Tibial nerve (tissue), 4 donors: ENCODE measurements at regions not wholly inside any gene's neighbourhood (a gene's known extent, or its start where the extent isn't known, plus 50 kb on each side); places are given as distances from the start of the nearest gene placed in this dataset.

Experiments used
- DNase-seq, 2 donors: peaks; one replicate each; pipeline ENCODE4 v3.0.0-alpha.2; 2019; ENCODE audit warnings: low spot score in 2 of 2
- H3K27ac ChIP-seq, 4 donors: fragments of 200-600 bp; sonication (generic) in 3 of 4; one replicate each; pipeline ENCODE4 v1.5.1; 2017 to 2019; ENCODE audit warnings: mild to moderate bottlenecking in 1 of 4
- H3K27me3 ChIP-seq, 2 donors: fragments of 200-600 bp; sonication (generic) in 1 of 2; one replicate each; pipeline versions ENCODE4 v1.5.1 to v1.6.0; 2017 to 2019
- H3K36me3 ChIP-seq, 3 donors: fragments of 200-600 bp; sonication (generic); one replicate each; pipeline ENCODE4 v1.5.1; 2018 to 2019
- H3K4me1 ChIP-seq, 4 donors: fragments of 200-600 bp; sonication (generic) in 3 of 4; one replicate each; pipeline ENCODE4 v1.5.1; 2017 to 2019
- H3K4me3 ChIP-seq, 4 donors: fragments of 200-600 bp; sonication (generic) in 3 of 4; one replicate each; pipeline ENCODE4 v1.5.1; 2017 to 2019; ENCODE audit warnings: mild to moderate bottlenecking in 1 of 4, moderate library complexity in 1 of 4
- H3K9me3 ChIP-seq, 4 donors: fragments of 200-600 bp; sonication (generic) in 3 of 4; one replicate each; pipeline ENCODE4 v1.5.1; 2017 to 2019
- EP300 ChIP-seq, 2 donors: sonication (generic); formaldehyde crosslinking; IDR thresholded peaks; one replicate each; pipeline ENCODE4 v1.6.1; 2017; ENCODE audit warnings: antibody characterized with exemption in 2 of 2, mild to moderate bottlenecking in 1 of 2
- POLR2A ChIP-seq, 2 donors: fragments of 450-650 bp; IDR thresholded peaks; one replicate each; pipeline ENCODE4 v1.6.1; 2017; ENCODE audit warnings: antibody characterized with exemption in 2 of 2, mild to moderate bottlenecking in 2 of 2, moderate library complexity in 2 of 2
- WGBS, 2 donors: methylation state at CpG; one replicate each; pipeline ENCODE4 v1.1.5; 2018; 5-methylcytosine and 5-hydroxymethylcytosine counted together
- TF ChIP-seq, protein P1 (sequence below), 5 experiments: fragments of 200-600 bp in 3 of 5; fragments of 450-650 bp in 2 of 5; sonication (generic) in 3 of 5; IDR thresholded peaks; one replicate each; pipeline ENCODE4 v1.5.1; 2016 to 2019; ENCODE audit warnings: antibody characterized with exemption in 5 of 5, mild to moderate bottlenecking in 3 of 5, moderate library complexity in 2 of 5

- Histone ChIP-seq H3K4me1 (peaks cover 0 to 6% (median 0%) of the 10 kb centered on the region in 4 donors), H3K36me3 (no peaks in the 10 kb centered on the region), H3K9me3 (no peaks in the 10 kb centered on the region), H3K27me3 (no peaks in the 10 kb centered on the region), H3K27ac (peak overlapping the region in 1 of 4 donors; percentile 11), H3K4me3 (no peak overlapping the region)
- TF ChIP-seq POLR2A (IDR thresholded peaks at IDR 0.05): no peak
- no peak for TF ChIP-seq EP300 (IDR thresholded peaks at IDR 0.05)
- TF ChIP-seq, protein P1, sequence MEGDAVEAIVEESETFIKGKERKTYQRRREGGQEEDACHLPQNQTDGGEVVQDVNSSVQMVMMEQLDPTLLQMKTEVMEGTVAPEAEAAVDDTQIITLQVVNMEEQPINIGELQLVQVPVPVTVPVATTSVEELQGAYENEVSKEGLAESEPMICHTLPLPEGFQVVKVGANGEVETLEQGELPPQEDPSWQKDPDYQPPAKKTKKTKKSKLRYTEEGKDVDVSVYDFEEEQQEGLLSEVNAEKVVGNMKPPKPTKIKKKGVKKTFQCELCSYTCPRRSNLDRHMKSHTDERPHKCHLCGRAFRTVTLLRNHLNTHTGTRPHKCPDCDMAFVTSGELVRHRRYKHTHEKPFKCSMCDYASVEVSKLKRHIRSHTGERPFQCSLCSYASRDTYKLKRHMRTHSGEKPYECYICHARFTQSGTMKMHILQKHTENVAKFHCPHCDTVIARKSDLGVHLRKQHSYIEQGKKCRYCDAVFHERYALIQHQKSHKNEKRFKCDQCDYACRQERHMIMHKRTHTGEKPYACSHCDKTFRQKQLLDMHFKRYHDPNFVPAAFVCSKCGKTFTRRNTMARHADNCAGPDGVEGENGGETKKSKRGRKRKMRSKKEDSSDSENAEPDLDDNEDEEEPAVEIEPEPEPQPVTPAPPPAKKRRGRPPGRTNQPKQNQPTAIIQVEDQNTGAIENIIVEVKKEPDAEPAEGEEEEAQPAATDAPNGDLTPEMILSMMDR (IDR thresholded peaks at IDR 0.05): no peak
- WGBS, 2 donors: 27 to 43% methylated on average over 1 of the region's 1 CpG
- DNase-seq: no peak
Observed at GRCh38 chr6:141134723-141135122, 998.0 kb upstream of the GJE1 start.

GRCh38 chr6:141133836-141134235 lies 998.9 kb upstream of the GJE1 start:
- Histone ChIP-seq H3K27me3 (no peaks in the 10 kb centered on the region), H3K27ac (no peak overlapping the region), H3K36me3 (no peaks in the 10 kb centered on the region), H3K4me1 (peaks cover 0 to 6% (median 0%) of the 10 kb centered on the region in 4 donors), H3K4me3 (no peak overlapping the region), H3K9me3 (no peaks in the 10 kb centered on the region)
- no peak for DNase-seq
- TF ChIP-seq EP300 (IDR thresholded peaks at IDR 0.05) (no peak), POLR2A (IDR thresholded peaks at IDR 0.05) (no peak)
- TF ChIP-seq, protein P1 (IDR thresholded peaks at IDR 0.05): no peak
- 67 to 69% methylated on average over 3 of the region's 3 CpGs for WGBS, 2 donors

GRCh38 chr6:141133346-141133745 lies 999.4 kb upstream of the GJE1 start:
- no peaks in the 10 kb centered on the region for H3K27me3 ChIP-seq
- DNase-seq: no peak
- H3K36me3 ChIP-seq: no peaks in the 10 kb centered on the region
- peaks cover 0 to 6% (median 0%) of the 10 kb centered on the region in 4 donors for H3K4me1 ChIP-seq
- TF ChIP-seq EP300 (IDR thresholded peaks at IDR 0.05): no peak
- no peak overlapping the region for H3K27ac ChIP-seq
- WGBS, 2 donors: 52 to 56% methylated on average over 1 of the region's 1 CpG
- H3K4me3 ChIP-seq: no peak overlapping the region
- no peaks in the 10 kb centered on the region for H3K9me3 ChIP-seq

- TF ChIP-seq POLR2A (IDR thresholded peaks at IDR 0.05) (no peak), EP300 (IDR thresholded peaks at IDR 0.05) (no peak)
- TF ChIP-seq, protein P1 (IDR thresholded peaks at IDR 0.05): no peak
Observed at GRCh38 chr6:141131616-141132015, 1001.1 kb upstream of the GJE1 start.

GRCh38 chr6:141123497-141123896 lies 1009.2 kb upstream of the GJE1 start:
- Histone ChIP-seq H3K4me1 (peaks cover 0 to 6% (median 2%) of the 10 kb centered on the region in 4 donors), H3K9me3 (no peaks in the 10 kb centered on the region), H3K4me3 (no peak overlapping the region), H3K36me3 (no peaks in the 10 kb centered on the region), H3K27me3 (no peaks in the 10 kb centered on the region), H3K27ac (no peak overlapping the region)
- TF ChIP-seq, protein P1 (IDR thresholded peaks at IDR 0.05): no peak
- TF ChIP-seq EP300 (IDR thresholded peaks at IDR 0.05) (no peak), POLR2A (IDR thresholded peaks at IDR 0.05) (no peak)
- no peak for DNase-seq

More at GRCh38 chr6:141131616-141132015, 1001.1 kb upstream of the GJE1 start:
- H3K9me3 ChIP-seq: no peaks in the 10 kb centered on the region
- WGBS, 2 donors: 78 to 89% methylated on average over 3 of the region's 3 CpGs
- H3K36me3 ChIP-seq: no peaks in the 10 kb centered on the region
- no peaks in the 10 kb centered on the region for H3K27me3 ChIP-seq
- H3K4me1 ChIP-seq: peaks cover 0 to 6% (median 0%) of the 10 kb centered on the region in 4 donors
- no peak for DNase-seq
- H3K4me3 ChIP-seq: no peak overlapping the region
- no peak overlapping the region for H3K27ac ChIP-seq

DNA sequence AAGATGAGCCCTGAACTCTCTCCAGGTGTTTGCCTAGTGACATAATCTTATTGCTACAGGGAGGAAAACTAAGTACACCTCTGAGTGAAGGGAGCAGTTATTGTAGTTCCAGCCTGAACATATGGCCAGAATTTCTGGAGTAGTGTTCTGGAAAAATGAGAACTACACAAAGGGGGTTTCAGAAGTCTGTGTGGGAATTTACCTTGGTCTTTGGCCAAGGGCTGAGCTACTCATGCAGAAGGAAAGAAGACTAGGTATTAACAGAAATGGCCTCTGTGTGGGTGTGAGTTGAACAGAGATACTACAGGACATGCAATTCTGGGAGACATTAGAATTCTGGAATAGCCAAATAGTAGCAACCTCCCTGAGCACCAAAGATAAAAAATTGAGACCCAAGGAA lies 1009.7 kb upstream of the GJE1 start:
- H3K9me3 ChIP-seq: no peaks in the 10 kb centered on the region
- no peaks in the 10 kb centered on the region for H3K36me3 ChIP-seq
- H3K27me3 ChIP-seq: no peaks in the 10 kb centered on the region
- peaks cover 0 to 10% (median 4%) of the 10 kb centered on the region in 4 donors for H3K4me1 ChIP-seq
- no peak for DNase-seq
- no peak overlapping the region for H3K27ac ChIP-seq
- TF ChIP-seq EP300 (IDR thresholded peaks at IDR 0.05): no peak
- H3K4me3 ChIP-seq: no peak overlapping the region
